AG09309 (cell line): ENCODE measurements at regions not wholly inside any gene's neighbourhood (a gene's known extent, or its start where the extent isn't known, plus 50 kb on each side); places are given as distances from the start of the nearest gene placed in this dataset.
A peak's percentile ranks its signal among the peaks of the same experiment; 100 is the strongest.
"Not testable (repeated sequence)": the region's sequence is repeated elsewhere in the genome, so short reads cannot be mapped to it uniquely, and the experiment has no call there.

Experiments
- DNase-seq: peaks from one replicate; pipeline ENCODE4 v3.0.0-alpha.2; 2010; ENCODE audit warnings: low read depth
- H3K4me3 ChIP-seq: 2 replicates; pipeline ENCODE4 v1.5.1; 2011; ENCODE audit warnings: mild to moderate bottlenecking, low read depth, low read length, moderate library complexity; ENCODE audit not compliant: control insufficient read depth
- TF ChIP-seq, protein P1 (sequence below): IDR thresholded peaks from 2 replicates; pipeline ENCODE4 v1.5.1; 2011; ENCODE audit warnings: mild to moderate bottlenecking, low read depth, low read length, inconsistent platforms; ENCODE audit not compliant: insufficient read depth, control insufficient read depth; ENCODE audit errors: missing control alignments

DNA sequence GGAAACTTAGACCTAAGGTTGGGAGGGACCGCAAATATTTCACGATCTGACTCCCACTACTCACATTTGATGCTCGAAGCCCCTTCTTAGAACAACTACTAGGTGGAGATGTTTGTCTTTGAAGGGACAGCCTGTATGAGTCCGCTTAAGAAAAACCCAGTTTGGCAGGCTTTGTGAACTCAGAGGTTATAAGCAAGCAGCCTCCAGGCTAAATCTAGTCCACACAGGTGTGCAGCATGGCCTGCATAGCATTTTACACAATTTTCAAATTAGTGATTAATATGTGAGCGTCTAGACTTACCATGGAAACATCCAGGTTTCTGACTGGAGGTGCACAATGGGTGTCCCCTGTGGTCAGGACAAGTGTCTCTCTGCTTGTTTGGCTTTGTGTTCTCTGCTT lies 127.1 kb downstream of the KIF4B start:
- no peak for DNase-seq
- TF ChIP-seq, protein P1, sequence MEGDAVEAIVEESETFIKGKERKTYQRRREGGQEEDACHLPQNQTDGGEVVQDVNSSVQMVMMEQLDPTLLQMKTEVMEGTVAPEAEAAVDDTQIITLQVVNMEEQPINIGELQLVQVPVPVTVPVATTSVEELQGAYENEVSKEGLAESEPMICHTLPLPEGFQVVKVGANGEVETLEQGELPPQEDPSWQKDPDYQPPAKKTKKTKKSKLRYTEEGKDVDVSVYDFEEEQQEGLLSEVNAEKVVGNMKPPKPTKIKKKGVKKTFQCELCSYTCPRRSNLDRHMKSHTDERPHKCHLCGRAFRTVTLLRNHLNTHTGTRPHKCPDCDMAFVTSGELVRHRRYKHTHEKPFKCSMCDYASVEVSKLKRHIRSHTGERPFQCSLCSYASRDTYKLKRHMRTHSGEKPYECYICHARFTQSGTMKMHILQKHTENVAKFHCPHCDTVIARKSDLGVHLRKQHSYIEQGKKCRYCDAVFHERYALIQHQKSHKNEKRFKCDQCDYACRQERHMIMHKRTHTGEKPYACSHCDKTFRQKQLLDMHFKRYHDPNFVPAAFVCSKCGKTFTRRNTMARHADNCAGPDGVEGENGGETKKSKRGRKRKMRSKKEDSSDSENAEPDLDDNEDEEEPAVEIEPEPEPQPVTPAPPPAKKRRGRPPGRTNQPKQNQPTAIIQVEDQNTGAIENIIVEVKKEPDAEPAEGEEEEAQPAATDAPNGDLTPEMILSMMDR, result no peak
- no peak overlapping the region for H3K4me3 ChIP-seq

DNA sequence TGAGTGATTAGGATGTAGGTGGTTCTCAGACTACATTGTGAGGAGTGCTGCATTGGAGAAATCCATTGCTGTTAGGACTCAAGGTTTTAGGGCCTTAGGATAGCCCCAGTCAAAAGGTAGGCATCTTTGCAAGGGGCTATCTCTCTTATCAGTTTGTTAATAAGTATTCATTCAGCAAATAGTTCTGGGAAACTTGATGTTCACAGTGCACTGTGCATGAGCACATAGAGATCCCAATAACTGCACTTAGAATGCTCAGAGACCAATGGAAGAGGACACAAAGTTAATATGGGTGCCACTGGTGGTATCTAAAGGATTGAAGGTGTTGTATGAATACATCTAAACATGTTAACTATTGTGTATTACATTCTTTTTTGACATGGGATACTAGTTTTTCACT lies 131.4 kb downstream of the KIF4B start:
- TF ChIP-seq, protein P1, result no peak
- no peak for DNase-seq
- H3K4me3 ChIP-seq, result no peak overlapping the region

DNA sequence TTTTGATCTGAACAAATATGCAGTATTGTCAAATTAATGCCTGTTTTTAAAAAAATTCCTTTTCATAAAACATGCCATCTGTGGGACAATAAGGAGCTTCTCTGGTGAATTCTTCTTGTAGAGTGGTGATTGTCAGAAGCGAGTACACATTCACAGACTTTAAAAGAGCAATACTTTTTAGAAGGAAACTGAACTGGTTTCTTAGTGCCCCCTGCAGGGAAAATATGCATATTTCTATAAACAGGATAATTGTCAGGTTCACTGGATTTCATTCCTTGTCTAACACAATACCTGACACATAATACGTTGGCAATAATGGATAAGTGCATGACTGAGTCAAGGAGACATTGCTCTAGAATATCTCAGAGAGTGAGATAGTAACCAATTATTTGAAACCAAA lies 133.7 kb downstream of the KIF4B start:
- no peak for DNase-seq
- TF ChIP-seq, protein P1, result peak; percentile 39
- H3K4me3 ChIP-seq, result no peak overlapping the region

DNA sequence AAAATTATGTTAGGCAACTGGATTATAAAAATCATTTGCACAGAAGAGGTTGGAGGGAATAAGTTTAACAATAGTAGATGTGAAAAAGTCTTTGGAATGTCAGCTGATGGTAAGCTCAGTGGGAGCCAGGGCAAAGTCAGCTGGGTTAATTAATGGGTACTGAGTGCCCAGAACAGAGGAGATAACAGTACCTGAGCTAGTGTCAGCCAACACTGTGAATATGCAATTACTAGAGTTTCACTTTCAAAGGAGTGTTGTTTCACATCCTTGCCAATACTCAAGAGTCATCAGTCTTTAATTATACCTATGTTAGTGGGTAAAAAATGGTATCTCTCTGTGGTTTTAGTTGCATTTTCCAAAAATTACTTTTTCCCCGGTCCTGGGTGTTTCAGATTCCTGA lies 135.1 kb downstream of the KIF4B start:
- TF ChIP-seq, protein P1, result no peak
- H3K4me3 ChIP-seq, result no peak overlapping the region
- no peak for DNase-seq

DNA sequence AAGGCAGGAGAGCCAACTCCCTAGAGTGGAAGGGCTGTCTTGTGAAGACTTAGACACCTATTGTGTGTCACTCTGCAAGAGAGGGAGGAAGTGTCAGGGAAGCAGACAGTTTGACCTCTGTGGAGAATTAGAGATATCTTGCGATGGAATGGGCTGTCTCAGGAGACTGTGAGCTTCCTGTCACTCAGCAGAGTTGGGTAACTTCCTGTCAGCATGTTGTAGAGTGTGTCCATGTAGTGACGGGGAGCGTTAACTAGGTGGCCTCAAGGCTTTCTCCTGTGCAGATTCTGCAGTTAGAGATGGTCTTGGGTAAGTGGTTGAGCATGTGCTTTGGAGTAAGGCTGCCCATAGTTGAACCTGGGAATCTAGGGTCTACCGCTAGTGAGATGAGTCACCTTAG lies 136.5 kb downstream of the KIF4B start:
- TF ChIP-seq, protein P1, result no peak
- no peak for DNase-seq
- no peak overlapping the region for H3K4me3 ChIP-seq

DNA sequence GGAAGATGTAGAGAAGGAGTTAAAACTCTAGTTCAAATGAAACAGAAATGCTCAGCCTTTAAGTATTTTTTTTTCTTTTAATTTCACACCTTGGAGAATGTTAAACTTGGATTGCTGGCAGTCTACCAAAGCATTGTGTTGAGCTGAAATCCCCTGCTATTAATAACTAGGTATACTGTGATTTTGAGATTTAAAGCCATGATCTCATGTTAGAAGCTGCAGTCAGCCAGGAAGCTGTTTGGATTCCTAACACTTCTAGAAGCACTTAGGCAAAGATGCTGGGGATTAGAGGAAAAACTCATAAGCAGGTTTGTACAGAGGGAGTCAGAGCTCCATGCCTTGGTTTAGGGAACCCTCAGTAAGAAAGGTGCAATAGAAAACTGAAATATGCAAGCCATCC lies 141.4 kb downstream of the KIF4B start:
- TF ChIP-seq, protein P1, result no peak
- H3K4me3 ChIP-seq, result no peak overlapping the region
- no peak for DNase-seq

DNA sequence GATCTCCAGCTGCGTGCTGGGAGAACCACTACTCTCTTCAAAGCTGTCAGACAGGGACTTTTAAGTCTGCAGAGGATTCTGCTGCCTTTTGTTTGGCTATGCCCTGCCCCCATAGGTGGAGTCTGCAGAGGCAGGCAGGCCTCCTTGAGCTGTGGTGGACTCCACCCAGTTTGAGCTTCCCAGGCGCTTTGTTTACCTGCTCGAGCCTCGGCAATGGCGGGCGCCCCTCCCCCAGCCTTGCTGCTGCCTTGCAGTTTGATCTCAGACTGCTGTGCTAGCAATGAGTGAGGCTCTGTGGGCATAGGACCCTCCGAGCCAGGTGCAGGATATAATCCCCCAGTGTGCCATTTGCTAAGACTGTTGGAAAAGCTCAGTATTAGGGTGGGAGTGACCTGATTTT lies 149.5 kb downstream of the KIF4B start:
- not testable (repeated sequence) for H3K4me3 ChIP-seq, DNase-seq

DNA sequence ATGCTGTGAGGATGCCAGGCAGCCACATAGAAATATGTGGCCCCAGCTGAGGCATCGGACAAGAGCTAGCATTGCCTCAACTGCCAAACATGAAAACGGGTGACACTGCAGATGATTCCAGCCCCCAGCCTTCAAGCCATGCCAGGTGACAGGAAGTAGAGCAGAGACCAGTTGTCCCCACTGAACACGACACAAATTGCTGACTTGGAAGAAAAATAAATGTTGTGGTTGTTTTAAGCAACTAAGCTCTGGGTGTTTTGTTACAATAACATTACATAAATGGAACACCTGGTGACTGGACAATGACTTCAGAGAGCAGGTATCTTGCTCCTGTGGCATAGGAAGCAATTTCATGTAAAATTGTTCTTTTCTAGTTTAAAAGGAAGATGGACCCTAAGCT lies 154.2 kb downstream of the KIF4B start:
- H3K4me3 ChIP-seq, result no peak overlapping the region
- TF ChIP-seq, protein P1, result no peak
- DNase-seq, result no peak
